ENCODE measurements at regions not wholly inside any gene's neighbourhood (a gene's known extent, or its start where the extent isn't known, plus 50 kb on each side); places are given as distances from the start of the nearest gene placed in this dataset.
A peak's percentile ranks its signal among the peaks of the same experiment; 100 is the strongest.
"Not testable (repeated sequence)": the region's sequence is repeated elsewhere in the genome, so short reads cannot be mapped to it uniquely, and the experiment has no call there.

DNA sequence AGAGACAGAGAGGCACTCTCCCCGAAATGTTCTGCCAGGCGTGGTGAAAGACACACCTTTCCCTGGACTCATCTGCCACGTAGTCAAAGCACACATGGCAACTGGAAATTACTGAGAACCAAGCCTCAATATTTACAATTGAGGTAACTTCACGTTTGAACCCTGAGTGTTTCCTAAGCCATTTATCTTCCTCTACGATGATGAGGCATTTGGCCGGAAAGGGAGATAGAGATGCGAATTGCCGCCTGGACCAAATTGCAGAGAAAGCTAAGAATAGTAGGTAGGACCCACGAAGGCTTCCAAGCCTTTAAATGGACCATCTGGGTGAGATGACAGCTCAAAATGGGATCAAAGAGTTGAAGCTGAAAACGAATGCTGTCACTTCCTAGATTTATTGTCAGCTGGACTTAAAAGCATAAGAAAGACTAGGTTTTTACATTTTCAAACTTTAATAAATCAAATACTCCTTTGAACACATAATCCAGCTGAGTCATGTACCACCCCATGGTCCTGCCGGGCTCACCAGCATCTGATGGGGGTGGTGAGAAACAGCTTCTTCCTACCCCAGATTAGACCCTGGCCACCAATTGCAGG is 135.6 kb upstream of the LYZL2 start:
- DNase-seq (ENCODE audit: low read depth in 3 of 3), result no peak

DNA sequence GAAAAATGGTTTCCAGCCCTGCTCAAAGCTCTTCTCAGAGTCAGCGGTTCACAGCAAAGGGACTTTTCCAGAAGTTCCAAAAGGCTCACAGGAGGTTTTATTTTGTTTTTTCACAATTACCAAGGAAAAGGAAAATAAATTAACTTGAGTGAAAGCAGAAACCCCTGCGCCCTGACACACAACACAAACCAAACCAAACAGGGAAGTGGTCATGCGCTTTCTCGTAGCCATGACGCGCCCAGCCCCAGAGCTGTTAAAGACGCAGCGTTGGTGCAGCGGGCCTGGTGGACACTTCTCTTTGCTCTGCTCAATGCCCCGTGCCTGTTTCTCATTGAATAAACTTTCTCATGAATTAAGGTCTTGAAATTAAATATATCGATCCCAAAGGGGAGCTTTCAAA is 134.4 kb upstream of the LYZL2 start:
- no peak for DNase-seq (ENCODE audit: low read depth in 3 of 3)

DNA sequence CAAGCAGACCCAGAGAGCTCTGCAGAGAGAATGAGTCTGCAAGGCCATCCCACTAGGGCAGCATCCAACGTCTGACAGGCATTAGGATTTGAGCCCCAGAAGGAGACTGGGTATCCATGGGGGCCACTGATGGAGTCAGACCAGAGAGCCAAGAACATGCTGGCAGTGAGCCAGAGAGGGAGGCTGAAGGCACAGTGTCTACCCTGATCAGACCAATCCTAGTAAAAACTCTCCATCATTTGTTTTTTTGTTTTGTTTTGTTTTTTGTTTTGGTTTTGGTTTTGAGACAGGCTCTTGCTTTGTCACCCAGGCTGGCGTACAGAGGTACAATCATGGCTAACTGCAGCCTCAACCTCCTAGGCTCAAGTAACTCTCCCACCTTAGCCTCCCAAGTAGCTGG is 133.1 kb upstream of the LYZL2 start:
- no peak for DNase-seq (ENCODE audit: low read depth in 3 of 3)

DNA sequence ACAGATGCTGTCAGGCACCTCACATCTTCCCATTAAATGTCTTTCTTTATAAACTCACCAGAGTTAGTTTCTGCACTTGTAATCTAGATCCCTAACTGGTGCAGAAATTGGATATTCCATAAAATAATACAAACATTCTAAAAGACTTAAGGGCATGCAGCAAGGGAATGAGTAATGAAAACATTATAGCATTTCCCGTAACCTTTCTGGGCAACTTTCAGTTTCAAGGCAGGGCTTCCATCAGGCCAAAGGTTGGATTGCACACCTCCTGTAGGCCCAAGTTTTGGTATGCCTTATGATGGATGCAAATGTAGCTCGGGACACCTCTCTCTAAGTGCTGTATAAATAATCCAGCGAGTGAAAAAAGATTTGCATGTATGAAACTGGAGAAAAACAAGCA is 129.9 kb upstream of the LYZL2 start:
- no peak for DNase-seq (ENCODE audit: low read depth in 3 of 3)

DNA sequence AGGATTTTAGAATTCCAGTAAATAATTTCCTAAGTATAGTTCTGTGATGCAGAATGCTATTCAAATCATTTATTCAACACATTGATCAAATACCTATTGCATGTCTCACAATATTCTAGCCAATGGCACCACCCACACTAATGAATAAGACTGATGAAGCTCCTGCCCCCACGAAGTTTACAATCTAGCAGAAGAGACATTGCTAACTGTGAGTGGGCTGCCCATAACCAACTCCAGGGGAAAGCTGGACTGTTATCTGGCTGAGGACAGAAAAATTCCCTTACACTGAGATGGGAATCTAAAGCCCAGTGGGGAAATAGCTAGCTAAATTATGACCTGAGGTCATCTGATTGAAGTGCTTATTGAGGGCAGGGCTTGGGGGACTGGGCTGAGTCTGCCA is 128.8 kb upstream of the LYZL2 start:
- DNase-seq (ENCODE audit: low read depth in 3 of 3), result no peak

DNA sequence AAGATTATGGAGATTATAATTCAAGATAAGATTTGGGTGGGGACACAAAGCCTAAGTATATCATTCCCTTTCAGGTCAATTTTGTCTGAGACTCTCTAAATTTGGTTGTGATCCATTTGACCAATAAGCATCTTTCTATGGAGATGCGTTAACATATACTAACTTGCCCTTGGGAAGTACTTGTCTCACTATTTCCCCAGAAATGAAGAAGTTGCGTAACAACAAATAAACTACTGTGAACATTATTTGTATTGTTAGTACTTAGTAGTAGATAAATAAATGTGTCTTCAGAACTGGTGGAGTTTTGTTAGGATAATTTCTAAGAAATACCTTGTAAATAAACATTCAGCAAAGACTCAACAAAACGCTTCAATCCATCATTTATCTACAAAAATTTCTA is 127.3 kb upstream of the LYZL2 start:
- DNase-seq (ENCODE audit: low read depth in 3 of 3), result no peak

- no peak for DNase-seq (ENCODE audit: low read depth in 3 of 3)
Measured at GRCh38 chr10:30756151-30756550, 126.6 kb upstream of the LYZL2 start.

DNA sequence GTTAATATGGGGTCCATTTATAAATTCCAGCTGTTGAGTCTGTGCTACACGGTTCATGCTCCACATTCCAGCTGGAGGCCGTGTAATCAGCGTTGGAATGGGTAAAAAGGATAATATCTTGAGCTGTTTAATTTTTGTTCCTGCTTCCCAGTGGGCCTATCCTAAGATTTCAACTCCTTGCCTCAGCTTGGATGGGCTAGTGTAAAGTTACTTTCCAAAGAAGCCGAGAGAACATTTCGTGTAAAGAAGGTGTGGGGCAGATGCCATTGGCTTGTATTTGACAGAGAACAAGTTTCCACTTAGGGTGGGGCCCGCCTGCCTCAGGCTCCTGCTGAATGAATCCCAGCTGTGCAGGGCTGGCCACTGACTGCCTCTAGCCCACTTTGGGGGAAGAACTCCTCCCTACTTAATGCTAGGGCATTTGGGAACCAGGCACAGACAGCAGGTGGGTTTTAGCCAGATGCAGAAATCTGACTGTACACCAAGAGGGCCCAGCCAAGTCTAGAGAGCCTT is 125.9 kb upstream of the LYZL2 start:
- DNase-seq (ENCODE audit: low read depth in 3 of 3), result no peak

- no peak for DNase-seq (ENCODE audit: low read depth in 3 of 3)
Measured at GRCh38 chr10:30752481-30752881, 122.9 kb upstream of the LYZL2 start.

DNA sequence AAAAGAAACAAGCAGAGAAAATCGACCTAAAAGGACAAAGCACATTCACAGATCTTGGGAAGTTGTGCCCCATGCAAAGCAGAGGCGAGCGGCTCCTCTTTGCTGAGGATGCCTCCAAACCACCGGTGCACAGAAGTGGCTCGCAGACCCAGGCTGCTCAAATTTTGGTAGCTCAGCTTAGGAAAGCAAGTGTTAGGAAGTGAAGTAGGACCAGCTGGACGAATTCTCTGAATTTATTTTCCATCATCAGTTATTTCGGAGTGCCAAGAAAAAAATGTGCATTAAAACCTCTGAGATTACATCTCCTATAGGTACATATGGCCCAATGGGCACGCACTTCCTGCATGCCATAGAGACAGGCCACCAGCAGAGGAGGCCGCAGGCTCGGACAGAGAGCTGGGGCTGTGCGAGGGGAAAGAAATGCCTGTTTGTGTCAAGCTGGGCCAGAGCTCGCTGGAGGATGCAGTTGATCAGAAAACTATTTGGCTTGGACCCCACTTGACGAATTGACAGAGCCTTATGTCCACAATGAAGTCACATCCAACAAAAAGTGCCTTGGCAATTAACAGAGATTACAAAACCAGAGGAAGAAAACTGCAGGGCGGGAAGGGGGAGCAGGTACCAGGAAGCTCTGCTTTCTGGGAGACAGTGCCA is 122.3 kb upstream of the LYZL2 start:
- DNase-seq (ENCODE audit: low read depth in 3 of 3), result peak; percentile 38 to 64 (median 60)

- no peak for DNase-seq (ENCODE audit: low read depth in 3 of 3)
Measured at GRCh38 chr10:30750971-30751677, 121.6 kb upstream of the LYZL2 start.

DNA sequence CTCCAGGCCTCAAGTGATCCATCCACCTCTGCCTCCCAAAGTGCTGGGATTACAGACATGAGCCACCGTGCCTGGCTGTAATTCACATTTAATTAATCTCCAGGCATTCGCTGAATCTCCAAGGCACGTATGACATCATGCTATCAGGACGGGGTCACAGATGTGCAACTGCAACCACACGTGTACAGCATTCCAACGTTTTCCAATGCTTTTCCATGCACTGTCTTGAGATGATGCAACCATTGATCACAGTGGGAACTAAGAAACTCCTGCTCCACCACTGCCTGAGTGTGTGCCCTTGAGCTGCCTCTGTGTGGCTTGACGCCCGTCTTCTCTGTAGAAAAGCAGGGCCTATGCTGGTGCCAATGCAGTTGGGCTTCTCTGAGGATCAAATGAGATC is 119.8 kb upstream of the LYZL2 start:
- DNase-seq (ENCODE audit: low read depth in 3 of 3), result no peak

DNA sequence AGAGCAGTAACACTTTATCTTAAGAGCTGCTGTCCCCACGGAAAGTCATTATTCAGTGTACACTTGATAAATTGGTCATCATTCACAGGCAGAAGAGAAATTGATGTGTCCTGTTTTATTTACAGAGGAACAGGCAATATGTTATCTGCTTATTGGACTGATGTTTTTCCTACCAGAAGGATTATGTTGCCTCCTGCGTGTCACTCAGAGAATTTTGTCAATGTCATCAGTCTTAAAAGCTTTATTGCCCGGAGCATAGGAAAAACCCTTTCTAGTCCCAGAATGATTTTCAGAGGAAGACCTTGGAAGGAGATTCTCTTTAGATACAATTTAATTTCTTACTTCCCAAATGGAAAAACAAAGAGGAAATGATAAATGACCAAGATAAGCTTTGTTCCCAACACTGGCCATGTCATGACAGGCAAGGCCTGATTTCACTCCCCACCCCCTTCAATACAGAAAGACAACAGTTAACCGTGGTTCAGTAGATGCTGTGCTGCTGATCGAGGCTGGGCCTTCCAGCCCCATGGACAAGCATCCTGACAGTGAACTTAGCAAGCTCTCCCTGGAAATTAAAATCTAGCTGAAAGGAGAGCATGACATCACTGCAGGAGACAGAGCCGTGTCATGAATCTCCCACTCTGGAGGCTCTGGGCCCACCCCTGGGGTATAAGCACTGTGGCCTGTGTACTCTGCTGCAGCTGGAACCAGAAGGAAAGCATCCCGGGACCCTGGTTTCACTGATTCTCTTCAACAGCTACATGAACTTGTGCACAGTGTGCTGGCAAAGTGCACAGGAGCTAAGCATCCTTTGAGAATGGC is 118.8 kb upstream of the LYZL2 start:
- DNase-seq (ENCODE audit: low read depth in 3 of 3), result no peak

DNA sequence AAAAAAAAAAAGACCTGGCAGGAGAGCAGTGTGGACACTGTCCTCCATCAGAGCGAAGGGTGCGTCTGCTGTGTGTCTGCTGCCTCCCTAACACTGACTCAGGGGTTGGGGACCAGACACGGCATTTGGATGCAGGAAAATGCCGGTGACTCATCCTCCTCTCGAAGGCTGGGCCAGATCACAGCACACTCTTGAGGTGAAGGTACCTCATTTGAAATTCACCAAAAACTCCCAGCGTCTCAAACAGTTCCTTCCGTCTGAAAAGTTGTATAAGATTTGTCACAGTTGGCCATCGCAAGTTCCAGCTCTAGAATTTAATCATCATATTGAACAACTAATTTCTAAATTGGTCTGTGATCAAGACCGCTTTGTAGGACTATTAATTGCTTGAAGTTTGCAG is 118.1 kb upstream of the LYZL2 start:
- peak in 2 of 3 experiments; percentile 27 to 31 for DNase-seq (ENCODE audit: low read depth in 3 of 3)

- no peak for DNase-seq (ENCODE audit: low read depth in 3 of 3)
Measured at GRCh38 chr10:30745953-30746352, 116.4 kb upstream of the LYZL2 start.

- no peak for DNase-seq (ENCODE audit: low read depth in 3 of 3)
Measured at GRCh38 chr10:30744106-30744505, 114.6 kb upstream of the LYZL2 start.

- DNase-seq (ENCODE audit: low read depth in 3 of 3), result no peak
Measured at GRCh38 chr10:30743586-30743985, 114.0 kb upstream of the LYZL2 start.

DNA sequence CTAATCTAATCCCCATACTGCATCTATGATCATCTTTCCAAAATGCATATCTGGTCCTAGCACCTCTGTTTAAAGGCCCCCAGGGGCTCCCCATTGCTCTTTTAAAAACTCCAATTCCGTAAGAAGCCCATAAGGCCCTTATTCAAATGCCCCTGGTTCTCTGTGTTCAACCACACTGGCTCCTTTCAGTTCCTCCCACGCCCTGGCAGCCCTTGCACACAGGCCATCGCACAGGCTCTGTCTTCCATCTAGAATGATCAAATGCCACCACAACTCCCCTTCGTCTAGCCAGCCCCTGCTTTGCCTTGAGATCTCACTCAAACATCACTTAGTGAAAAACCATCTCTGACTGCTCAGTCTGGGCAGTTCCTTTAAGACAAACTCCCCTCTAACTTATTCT is 112.9 kb upstream of the LYZL2 start:
- no peak for DNase-seq (ENCODE audit: low read depth in 3 of 3)

DNA sequence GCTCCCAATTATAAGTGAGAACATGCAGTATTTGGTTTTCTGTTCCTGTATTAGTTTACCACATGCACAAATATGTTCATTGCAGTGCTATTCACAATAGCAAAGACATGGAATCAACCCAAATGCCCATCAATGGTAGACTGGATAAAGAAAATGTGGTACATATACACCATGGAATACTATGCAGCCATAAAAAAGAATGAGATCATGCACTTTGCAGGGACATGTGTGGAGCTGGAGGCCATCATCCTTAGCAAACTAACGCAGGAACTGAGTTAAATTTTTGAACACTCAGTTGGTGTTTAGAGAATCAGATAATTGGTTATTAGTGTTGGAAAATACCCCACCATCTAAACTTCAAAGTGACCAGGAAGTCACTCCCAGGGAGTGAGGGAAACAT is 111.2 kb upstream of the LYZL2 start:
- DNase-seq (ENCODE audit: low read depth in 3 of 3), result not testable (repeated sequence)

DNA sequence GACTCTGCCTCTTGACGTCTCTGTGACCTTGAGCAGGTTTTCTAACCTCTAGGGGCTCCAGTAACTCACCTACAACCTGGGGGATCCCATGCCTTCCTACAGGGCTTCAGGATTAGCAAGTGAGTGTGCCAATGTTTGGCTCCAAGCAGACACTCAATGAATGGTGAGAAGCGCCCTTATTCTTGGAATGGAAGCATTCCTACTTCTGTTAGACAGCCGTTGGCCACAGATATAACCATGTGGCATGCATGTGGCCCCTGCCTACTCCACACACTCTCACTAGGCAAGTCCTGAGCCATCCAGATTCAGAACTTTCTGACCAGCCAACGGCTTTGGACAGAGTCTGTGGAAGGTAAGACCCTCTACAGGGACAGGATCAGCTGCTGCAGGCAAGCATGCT is 108.9 kb upstream of the LYZL2 start:
- DNase-seq (ENCODE audit: low read depth in 3 of 3), result no peak

DNA sequence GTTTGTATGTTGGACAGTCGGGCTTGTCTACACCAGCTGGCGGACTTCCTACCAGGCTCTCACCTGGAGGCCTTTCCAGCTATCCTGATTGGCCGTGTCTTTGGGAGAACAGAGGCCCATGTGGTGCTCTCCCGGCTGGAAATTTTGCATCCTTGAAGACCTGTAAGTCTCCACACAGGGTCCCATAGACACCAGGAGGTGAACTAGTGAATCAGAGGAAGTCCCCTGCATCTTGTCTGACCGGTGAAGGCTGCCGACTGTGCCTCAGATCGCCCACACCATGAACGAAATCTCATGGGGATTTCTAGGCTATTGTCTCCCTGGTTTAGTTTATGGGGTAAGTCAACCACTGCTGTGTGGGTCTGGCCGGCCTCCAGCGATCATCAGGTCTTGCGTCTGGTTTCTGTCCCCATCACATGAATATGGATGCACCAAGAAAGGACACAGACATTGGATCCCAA is 108.4 kb upstream of the LYZL2 start:
- no peak for DNase-seq (ENCODE audit: low read depth in 3 of 3)

- no peak for DNase-seq (ENCODE audit: low read depth in 3 of 3)
Measured at GRCh38 chr10:30736685-30737232, 107.2 kb upstream of the LYZL2 start.

All from stimulated activated CD4-positive, alpha-beta T cell treated with anti-CD3 and anti-CD28 coated beads, TNF-alpha, amount 100 ng/mL, for 24 hours (primary cell).